ENCODE measurements at regions not wholly inside any gene's neighbourhood (a gene's known extent, or its start where the extent isn't known, plus 50 kb on each side); places are given as distances from the start of the nearest gene placed in this dataset.

DNA sequence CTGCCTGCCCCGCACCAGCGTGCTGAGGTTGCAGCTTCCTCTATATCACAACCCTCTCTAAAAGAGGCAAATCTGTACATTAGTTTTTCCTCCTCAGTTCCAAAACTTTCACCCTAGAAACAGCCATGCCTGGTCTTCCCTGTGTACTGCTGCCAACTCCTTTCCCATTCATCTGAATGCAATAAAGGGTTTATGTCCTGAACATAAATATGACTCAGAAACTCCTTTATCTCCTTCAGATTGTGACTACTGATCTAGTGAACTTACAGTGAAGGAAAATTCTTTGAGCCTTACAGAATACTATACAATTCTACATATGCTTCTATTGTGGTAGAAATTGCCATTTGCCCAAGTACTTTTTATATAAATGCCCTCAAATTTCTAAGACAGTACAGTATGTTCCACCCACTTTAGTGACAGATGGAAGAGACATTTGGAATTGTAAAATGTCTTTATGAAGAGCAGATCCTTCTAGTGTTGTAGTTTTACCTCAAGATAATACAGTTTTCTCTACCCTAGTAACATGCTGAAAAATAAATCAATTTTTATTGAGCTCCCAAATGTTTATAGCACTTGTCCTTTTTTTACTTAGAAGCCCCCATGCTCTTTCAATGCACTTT lies 345.1 kb upstream of the SNX7 start:
- POLR2A ChIA-PET = no interaction called here

More for the DNA sequence above, 345.1 kb upstream of the SNX7 start:
- FAIRE-seq (no peak), DNase-seq (ENCODE audit: low read depth, low spot score) (no peak), ATAC-seq (no peak)
- in situ Hi-C loops (cut with MboI) = no loop called here
- no TSS peak for BruUV-seq (replicated peaks)
- ChIA-PET CTCF (no interaction called here), RAD21 (ENCODE audit: unreplicated experiment) (no interaction called here), SMC1A (ENCODE audit: uncharacterized antibody, unreplicated experiment) (interaction anchor here (1.0 kb wide), 1 partner anchor 313 kb away, joined by 4 read pairs; no protein-coding TSS in a partner anchor)
- no peak overlapping the region for H3K4me3 ChIP-seq
- H3K4me1 ChIP-seq (ENCODE audit: control insufficient read depth, insufficient read depth, low read length) = no peaks in the 10 kb centered on the region
- no peak overlapping the region for H2AFZ ChIP-seq (ENCODE audit: control insufficient read depth, low read depth, low read length)
- intact Hi-C loops (cut with micrococcal nuclease; ENCODE audit: unreplicated experiment) = no loop called here
- no peak overlapping the region for H3K4me2 ChIP-seq (ENCODE audit: control insufficient read depth, insufficient read depth)
- WGBS (ENCODE audit: insufficient coverage, insufficient replicate concordance, low lambda C conversion rate, missing lambda C conversion rate) = 100% methylated on average over 2 of the region's 2 CpGs
- no peak overlapping the region for H3K9ac ChIP-seq (ENCODE audit: control insufficient read depth, insufficient read depth, low read length)
- no peaks in the 10 kb centered on the region for H3K79me2 ChIP-seq (ENCODE audit: control insufficient read depth, insufficient read depth, low read length)
- no peak overlapping the region for H3K27ac ChIP-seq (ENCODE audit: control insufficient read depth, insufficient read depth)
- H3K9me3 ChIP-seq (replicated peaks; ENCODE audit: control insufficient read depth, insufficient read depth, low read length) = no peaks in the 10 kb centered on the region
- no peak for TF ChIP-seq WRNIP1 (IDR thresholded peaks at IDR 0.05; ENCODE audit: borderline replicate concordance, low read depth, low read length)
- TF ChIP-seq NFYA (IDR thresholded peaks at IDR 0.05; ENCODE audit: borderline replicate concordance, low read depth, low read length) = no peak
- TF ChIP-seq MXI1 (IDR thresholded peaks at IDR 0.05; ENCODE audit: low read depth, low read length) = no peak
- TF ChIP-seq, protein P1, sequence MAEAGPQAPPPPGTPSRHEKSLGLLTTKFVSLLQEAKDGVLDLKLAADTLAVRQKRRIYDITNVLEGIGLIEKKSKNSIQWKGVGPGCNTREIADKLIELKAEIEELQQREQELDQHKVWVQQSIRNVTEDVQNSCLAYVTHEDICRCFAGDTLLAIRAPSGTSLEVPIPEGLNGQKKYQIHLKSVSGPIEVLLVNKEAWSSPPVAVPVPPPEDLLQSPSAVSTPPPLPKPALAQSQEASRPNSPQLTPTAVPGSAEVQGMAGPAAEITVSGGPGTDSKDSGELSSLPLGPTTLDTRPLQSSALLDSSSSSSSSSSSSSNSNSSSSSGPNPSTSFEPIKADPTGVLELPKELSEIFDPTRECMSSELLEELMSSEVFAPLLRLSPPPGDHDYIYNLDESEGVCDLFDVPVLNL (IDR thresholded peaks at IDR 0.05; ENCODE audit: low read depth, low read length) = no peak
- no peak for TF ChIP-seq SREBF2 (IDR thresholded peaks at IDR 0.05; ENCODE audit: low read length)
- no peak for TF ChIP-seq BMI1 (IDR thresholded peaks at IDR 0.05; ENCODE audit: borderline replicate concordance)
- TF ChIP-seq ZSCAN29 (IDR thresholded peaks at IDR 0.05) = no peak
- no peak for TF ChIP-seq MTA2 (IDR thresholded peaks at IDR 0.05; ENCODE audit: low read depth)
- no peak for TF ChIP-seq SUPT20H (IDR thresholded peaks at IDR 0.05; ENCODE audit: borderline replicate concordance, control insufficient read depth, low read depth, low read length)
- TF ChIP-seq GATAD2B (conservative IDR thresholded peaks at IDR 0.05; ENCODE audit: low read depth) = no peak
- TF ChIP-seq JUNB (IDR thresholded peaks at IDR 0.05) = no peak
- TF ChIP-seq NFYB (IDR thresholded peaks at IDR 0.05; ENCODE audit: insufficient read depth, low read depth, low read length) = no peak
- TF ChIP-seq KLF5 (IDR thresholded peaks at IDR 0.05; ENCODE audit: partially characterized antibody) = no peak
- no peak for TF ChIP-seq NR2C2 (IDR thresholded peaks at IDR 0.05; ENCODE audit: borderline replicate concordance, control insufficient read depth, insufficient read length, low read depth)
- TF ChIP-seq CEBPB (IDR thresholded peaks at IDR 0.05; ENCODE audit: borderline replicate concordance in 1 of 2, low read depth in 2 of 2, low read length in 2 of 2) = no peak
- no peak for TF ChIP-seq TCF7 (IDR thresholded peaks at IDR 0.05; ENCODE audit: borderline replicate concordance)
- no peak for TF ChIP-seq IKZF2 (IDR thresholded peaks at IDR 0.05)
- TF ChIP-seq HDAC2 (IDR thresholded peaks at IDR 0.05) = no peak
- no peak for TF ChIP-seq RELA (IDR thresholded peaks at IDR 0.05; ENCODE audit: borderline replicate concordance, partially characterized antibody)
- TF ChIP-seq, protein P2, sequence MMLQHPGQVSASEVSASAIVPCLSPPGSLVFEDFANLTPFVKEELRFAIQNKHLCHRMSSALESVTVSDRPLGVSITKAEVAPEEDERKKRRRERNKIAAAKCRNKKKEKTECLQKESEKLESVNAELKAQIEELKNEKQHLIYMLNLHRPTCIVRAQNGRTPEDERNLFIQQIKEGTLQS (IDR thresholded peaks at IDR 0.05; ENCODE audit: borderline replicate concordance, extremely low read depth, low read depth, low read length) = no peak
- H4K20me1 ChIP-seq (ENCODE audit: control insufficient read depth, insufficient read depth) = no peaks in the 10 kb centered on the region
- H3K36me3 ChIP-seq (ENCODE audit: control insufficient read depth in 2 of 2, insufficient read depth in 2 of 2, low read length in 1 of 2) = no peaks in the 10 kb centered on the region
- no peaks in the 10 kb centered on the region for H3K27me3 ChIP-seq (replicated peaks in 1 of 2; ENCODE audit: control insufficient read depth in 2 of 2, insufficient read depth in 2 of 2, low read length in 1 of 2)

Data from GM12878 (cell line).